Endothelial cell (in vitro differentiated cells): ENCODE measurements at regions not wholly inside any gene's neighbourhood (a gene's known extent, or its start where the extent isn't known, plus 50 kb on each side); places are given as distances from the start of the nearest gene placed in this dataset.

Source experiments
- DNase-seq: peaks from one replicate; pipeline ENCODE4 v3.0.0; 2021; ENCODE audit warnings: low spot score
- H3K27ac Mint-ChIP-seq: one replicate; pipeline ENCODE4 v1.8.0; 2021; ENCODE audit warnings: mixed read lengths, inconsistent platforms; ENCODE audit not compliant: unreplicated experiment
- H3K27me3 Mint-ChIP-seq: one replicate; pipeline ENCODE4 v1.8.0; 2021; ENCODE audit warnings: mild to moderate bottlenecking, moderate library complexity, mixed read lengths, inconsistent platforms; ENCODE audit not compliant: unreplicated experiment
- H3K36me3 Mint-ChIP-seq: one replicate; pipeline ENCODE4 v1.8.0; 2021; ENCODE audit warnings: mild to moderate bottlenecking, low read depth, mixed read lengths, inconsistent platforms; ENCODE audit not compliant: unreplicated experiment
- H3K4me1 Mint-ChIP-seq: one replicate; pipeline ENCODE4 v1.8.0; 2021; ENCODE audit warnings: mild to moderate bottlenecking, mixed read lengths, inconsistent platforms; ENCODE audit not compliant: unreplicated experiment
- H3K4me3 Mint-ChIP-seq: one replicate; pipeline ENCODE4 v1.8.0; 2021; ENCODE audit warnings: mild to moderate bottlenecking, mixed read lengths, inconsistent platforms; ENCODE audit not compliant: unreplicated experiment
- H3K9me3 Mint-ChIP-seq: one replicate; pipeline ENCODE4 v1.8.0; 2021; ENCODE audit warnings: mixed read lengths, inconsistent platforms; ENCODE audit not compliant: unreplicated experiment
- TF ChIP-seq, protein P1 (sequence below): fragments of 200-600 bp; sonication (generic); IDR thresholded peaks from one replicate; pipeline ENCODE4 v1.5.0; 2021; ENCODE audit warnings: antibody characterized with exemption; ENCODE audit not compliant: unreplicated experiment

- Mint-ChIP-seq H3K36me3 (no peaks in the 10 kb centered on the region), H3K27ac (no peak overlapping the region), H3K9me3 (peaks cover 15% of the 10 kb centered on the region), H3K4me3 (no peak overlapping the region), H3K27me3 (peaks cover 1% of the 10 kb centered on the region), H3K4me1 (no peaks in the 10 kb centered on the region)
- TF ChIP-seq, protein P1, sequence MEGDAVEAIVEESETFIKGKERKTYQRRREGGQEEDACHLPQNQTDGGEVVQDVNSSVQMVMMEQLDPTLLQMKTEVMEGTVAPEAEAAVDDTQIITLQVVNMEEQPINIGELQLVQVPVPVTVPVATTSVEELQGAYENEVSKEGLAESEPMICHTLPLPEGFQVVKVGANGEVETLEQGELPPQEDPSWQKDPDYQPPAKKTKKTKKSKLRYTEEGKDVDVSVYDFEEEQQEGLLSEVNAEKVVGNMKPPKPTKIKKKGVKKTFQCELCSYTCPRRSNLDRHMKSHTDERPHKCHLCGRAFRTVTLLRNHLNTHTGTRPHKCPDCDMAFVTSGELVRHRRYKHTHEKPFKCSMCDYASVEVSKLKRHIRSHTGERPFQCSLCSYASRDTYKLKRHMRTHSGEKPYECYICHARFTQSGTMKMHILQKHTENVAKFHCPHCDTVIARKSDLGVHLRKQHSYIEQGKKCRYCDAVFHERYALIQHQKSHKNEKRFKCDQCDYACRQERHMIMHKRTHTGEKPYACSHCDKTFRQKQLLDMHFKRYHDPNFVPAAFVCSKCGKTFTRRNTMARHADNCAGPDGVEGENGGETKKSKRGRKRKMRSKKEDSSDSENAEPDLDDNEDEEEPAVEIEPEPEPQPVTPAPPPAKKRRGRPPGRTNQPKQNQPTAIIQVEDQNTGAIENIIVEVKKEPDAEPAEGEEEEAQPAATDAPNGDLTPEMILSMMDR: no peak
- no peak for DNase-seq
These were observed 1170.6 kb upstream of the SEL1L start for GRCh38 chr14:82704218-82704617.

- Mint-ChIP-seq H3K27me3 (no peaks in the 10 kb centered on the region), H3K27ac (no peak overlapping the region), H3K4me3 (no peak overlapping the region), H3K9me3 (no peaks in the 10 kb centered on the region), H3K4me1 (no peaks in the 10 kb centered on the region), H3K36me3 (no peaks in the 10 kb centered on the region)
- TF ChIP-seq, protein P1: peak; percentile 78
- DNase-seq: peak; percentile 74
These were observed 1176.7 kb upstream of the SEL1L start for GRCh38 chr14:82710267-82710841.

GRCh38 chr14:82719617-82720016 is 1186.0 kb upstream of the SEL1L start:
- Mint-ChIP-seq H3K4me1 (peaks cover 3% of the 10 kb centered on the region), H3K4me3 (no peak overlapping the region), H3K9me3 (no peaks in the 10 kb centered on the region), H3K36me3 (no peaks in the 10 kb centered on the region), H3K27me3 (peaks cover 5% of the 10 kb centered on the region), H3K27ac (no peak overlapping the region)
- TF ChIP-seq, protein P1: no peak
- no peak for DNase-seq

GRCh38 chr14:82720431-82720830 is 1186.8 kb upstream of the SEL1L start:
- TF ChIP-seq, protein P1: no peak
- H3K27ac Mint-ChIP-seq: no peak overlapping the region
- H3K27me3 Mint-ChIP-seq: peaks cover 5% of the 10 kb centered on the region
- peaks cover 3% of the 10 kb centered on the region for H3K4me1 Mint-ChIP-seq
- H3K4me3 Mint-ChIP-seq: no peak overlapping the region
- no peaks in the 10 kb centered on the region for H3K9me3 Mint-ChIP-seq
- no peak for DNase-seq
- no peaks in the 10 kb centered on the region for H3K36me3 Mint-ChIP-seq

- Mint-ChIP-seq H3K9me3 (no peaks in the 10 kb centered on the region), H3K4me1 (peaks cover 3% of the 10 kb centered on the region), H3K27ac (no peak overlapping the region), H3K36me3 (no peaks in the 10 kb centered on the region), H3K27me3 (peaks cover 5% of the 10 kb centered on the region), H3K4me3 (no peak overlapping the region)
- TF ChIP-seq, protein P1: no peak
- no peak for DNase-seq
These were observed 1187.3 kb upstream of the SEL1L start for GRCh38 chr14:82720946-82721345.
